Breast epithelium (tissue), 4 donors: ENCODE measurements at regions not wholly inside any gene's neighbourhood (a gene's known extent, or its start where the extent isn't known, plus 50 kb on each side); places are given as distances from the start of the nearest gene placed in this dataset.

ENCODE experiments used
- DNase-seq, 2 donors: peaks; one replicate each; pipeline ENCODE4 v3.0.0-alpha.2; 2019; ENCODE audit warnings: low spot score in 2 of 2
- H3K27ac ChIP-seq, 2 donors: fragments of 200-600 bp; sonication (generic) in 1 of 2; one replicate each; pipeline ENCODE4 v1.5.1; 2016 to 2019; ENCODE audit warnings: mild to moderate bottlenecking in 1 of 2
- H3K27me3 ChIP-seq, 2 donors: fragments of 200-600 bp; sonication (generic) in 1 of 2; one replicate each; pipeline versions ENCODE4 v1.5.1 to v1.6.0; 2017 to 2019; ENCODE audit warnings: control low read depth in 1 of 2, mild to moderate bottlenecking in 1 of 2
- H3K36me3 ChIP-seq: fragments of 200-600 bp; one replicate; pipeline ENCODE4 v1.5.1; 2019
- H3K4me1 ChIP-seq, 2 donors: fragments of 200-600 bp; sonication (generic); one replicate each; pipeline ENCODE4 v1.5.1; 2016 to 2019; ENCODE audit warnings: control low read depth in 1 of 2
- H3K4me3 ChIP-seq, 3 donors: fragments of 200-600 bp; sonication (generic); 1 replicate in 2 of 3; 2 replicates in 1 of 3; pipeline ENCODE4 v1.5.1; 2016 to 2019; ENCODE audit warnings: mild to moderate bottlenecking in 3 of 3, moderate library complexity in 2 of 3
- H3K9me3 ChIP-seq, 2 donors: fragments of 200-600 bp; sonication (generic) in 1 of 2; one replicate each; pipeline ENCODE4 v1.5.1; 2016 to 2019; ENCODE audit warnings: control low read depth in 1 of 2
- CTCF ChIP-seq, 3 donors: fragments of 450-650 bp; IDR thresholded peaks; one replicate each; pipeline ENCODE4 v1.5.1; 2016 to 2017; ENCODE audit warnings: antibody characterized with exemption in 3 of 3, mild to moderate bottlenecking in 3 of 3, moderate library complexity in 3 of 3
- POLR2A ChIP-seq: fragments of 450-650 bp; IDR thresholded peaks from one replicate; pipeline ENCODE4 v1.6.1; 2016; ENCODE audit warnings: antibody characterized with exemption, mild to moderate bottlenecking, moderate library complexity
- POLR2AphosphoS5 ChIP-seq, 3 donors: sonication (generic); formaldehyde crosslinking; IDR thresholded peaks; one replicate each; pipeline ENCODE4 v1.6.1; 2017; ENCODE audit warnings: antibody characterized with exemption in 3 of 3
- intact Hi-C: fragments of 100-400 bp; cut with DNase I; formaldehyde crosslinking; loops from one replicate; pipeline ENCODE4 v1.15.1; 2023; ENCODE audit warnings: low total_unique reads

DNA sequence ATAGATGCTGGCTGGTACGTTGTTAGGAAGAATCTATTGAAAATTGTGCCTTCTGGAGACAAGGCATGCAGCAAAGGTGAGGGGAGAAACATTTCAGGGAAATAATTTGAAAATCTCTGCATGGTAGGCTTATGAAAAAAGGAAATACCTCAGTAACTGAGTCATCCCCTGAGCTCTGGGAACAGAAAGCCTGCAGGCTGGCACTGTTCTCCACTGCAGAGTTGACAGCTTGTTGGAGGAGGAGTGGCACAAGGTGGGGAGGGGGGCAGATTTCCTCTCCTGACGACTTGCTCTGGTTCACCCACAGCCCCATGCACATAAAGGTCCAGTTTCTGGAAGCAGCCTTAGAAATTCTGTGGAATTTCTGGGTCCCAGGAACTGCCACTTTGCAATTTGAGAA is 179.4 kb downstream of the ABHD5 start:
- TF ChIP-seq CTCF (IDR thresholded peaks at IDR 0.05): no peak
- no peak for TF ChIP-seq POLR2AphosphoS5 (IDR thresholded peaks at IDR 0.05)
- TF ChIP-seq POLR2A: no peak
- no peak for DNase-seq
- Histone ChIP-seq H3K9me3 (no peaks in the 10 kb centered on the region), H3K4me3 (no peak overlapping the region), H3K4me1 (no peaks in the 10 kb centered on the region), H3K27ac (peak overlapping the region in 1 of 2 donors; percentile 33), H3K36me3 (no peaks in the 10 kb centered on the region), H3K27me3 (no peaks in the 10 kb centered on the region)
- intact Hi-C loops: no loop called here

DNA sequence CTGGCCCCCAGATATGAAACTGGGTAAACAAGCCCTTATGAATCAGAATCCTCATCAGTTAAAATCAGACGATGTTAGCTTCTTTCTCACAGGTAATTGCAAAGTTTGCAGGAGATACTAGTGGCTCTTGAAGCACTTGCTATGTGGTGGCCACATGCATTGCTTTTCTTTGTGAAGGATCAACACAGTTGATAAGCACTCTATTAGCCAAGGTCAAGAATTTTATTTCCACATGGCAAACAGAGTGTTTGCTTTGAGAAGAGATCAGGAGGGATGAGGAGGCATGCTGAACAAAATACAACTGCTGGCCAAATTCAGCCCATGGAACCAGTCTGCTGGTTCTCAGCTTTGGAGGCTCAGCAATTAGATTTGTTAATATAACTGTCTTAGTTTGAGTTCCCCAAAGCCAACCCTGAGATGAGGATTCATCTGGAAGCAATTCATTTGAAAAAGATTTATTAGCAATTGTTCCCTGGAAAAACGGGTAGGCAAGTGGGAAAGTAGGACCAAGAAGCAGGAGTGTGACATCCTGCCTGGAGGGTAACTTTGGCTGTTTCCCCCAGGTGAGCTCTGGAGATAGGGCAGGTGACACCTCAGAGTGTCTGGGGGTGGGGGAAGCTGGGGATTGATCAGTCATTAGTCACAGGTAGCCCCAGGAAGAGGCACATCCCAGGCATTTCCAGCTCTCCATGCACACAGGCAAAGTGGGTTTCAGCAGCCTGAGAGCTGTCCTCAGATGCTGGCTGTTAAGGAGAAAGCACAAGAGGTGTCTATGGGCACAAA is 180.3 kb downstream of the ABHD5 start:
- no peaks in the 10 kb centered on the region for H3K4me1 ChIP-seq
- H3K4me3 ChIP-seq: no peak overlapping the region
- no peaks in the 10 kb centered on the region for H3K9me3 ChIP-seq
- no peaks in the 10 kb centered on the region for H3K27me3 ChIP-seq
- no peaks in the 10 kb centered on the region for H3K36me3 ChIP-seq
- DNase-seq: no peak
- intact Hi-C loops: no loop called here
- TF ChIP-seq POLR2A: no peak
- TF ChIP-seq POLR2AphosphoS5 (IDR thresholded peaks at IDR 0.05): no peak
- TF ChIP-seq CTCF (IDR thresholded peaks at IDR 0.05): no peak
- no peak overlapping the region for H3K27ac ChIP-seq

- no peaks in the 10 kb centered on the region for H3K9me3 ChIP-seq
Observed at GRCh38 chr3:43871627-43872245, 181.0 kb downstream of the ABHD5 start.

DNA sequence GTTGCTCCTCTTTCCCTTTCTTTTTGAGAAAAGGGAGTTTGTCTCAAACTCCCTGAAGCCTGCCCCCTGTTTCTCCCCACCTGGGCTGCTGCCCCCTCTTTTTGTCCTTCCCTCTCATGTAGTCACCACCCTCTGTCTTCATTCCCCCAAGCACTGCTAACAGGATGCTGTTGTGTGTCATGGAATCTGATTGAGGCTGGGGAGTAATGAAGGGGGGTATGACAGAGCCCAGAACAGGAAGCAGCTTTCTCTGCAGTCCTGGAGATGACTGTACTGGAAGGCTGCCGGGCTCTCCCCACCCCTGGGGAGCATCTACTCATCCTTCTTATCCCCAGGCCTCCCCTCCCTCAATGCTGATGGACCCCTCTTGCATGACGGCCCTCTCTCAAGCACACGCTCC is 181.6 kb downstream of the ABHD5 start:
- no peaks in the 10 kb centered on the region for H3K9me3 ChIP-seq
- intact Hi-C loops: no loop called here
- no peaks in the 10 kb centered on the region for H3K27me3 ChIP-seq
- no peak for DNase-seq
- no peak overlapping the region for H3K4me3 ChIP-seq
- no peaks in the 10 kb centered on the region for H3K4me1 ChIP-seq
- no peaks in the 10 kb centered on the region for H3K36me3 ChIP-seq
- no peak overlapping the region for H3K27ac ChIP-seq
- no peak for TF ChIP-seq CTCF (IDR thresholded peaks at IDR 0.05)
- no peak for TF ChIP-seq POLR2A
- no peak for TF ChIP-seq POLR2AphosphoS5 (IDR thresholded peaks at IDR 0.05)

More at GRCh38 chr3:43871627-43872245, 181.0 kb downstream of the ABHD5 start:
- H3K27me3 ChIP-seq: no peaks in the 10 kb centered on the region
- H3K27ac ChIP-seq: no peak overlapping the region
- intact Hi-C loops: no loop called here
- DNase-seq: no peak
- H3K4me1 ChIP-seq: no peaks in the 10 kb centered on the region
- TF ChIP-seq POLR2AphosphoS5 (IDR thresholded peaks at IDR 0.05): no peak
- no peak for TF ChIP-seq CTCF (IDR thresholded peaks at IDR 0.05)
- TF ChIP-seq POLR2A: no peak
- no peak overlapping the region for H3K4me3 ChIP-seq
- H3K36me3 ChIP-seq: no peaks in the 10 kb centered on the region

GRCh38 chr3:43872901-43873300 is 182.2 kb downstream of the ABHD5 start:
- Histone ChIP-seq H3K9me3 (no peaks in the 10 kb centered on the region), H3K4me3 (no peak overlapping the region), H3K27me3 (no peaks in the 10 kb centered on the region), H3K27ac (no peak overlapping the region), H3K4me1 (no peaks in the 10 kb centered on the region), H3K36me3 (no peaks in the 10 kb centered on the region)
- no peak for DNase-seq
- intact Hi-C loops: no loop called here
- TF ChIP-seq POLR2AphosphoS5 (IDR thresholded peaks at IDR 0.05) (no peak), CTCF (IDR thresholded peaks at IDR 0.05) (no peak), POLR2A (no peak)
